ENCODE measurements at regions not wholly inside any gene's neighbourhood (a gene's known extent, or its start where the extent isn't known, plus 50 kb on each side); places are given as distances from the start of the nearest gene placed in this dataset.

- no peak for DNase-seq (ENCODE audit: extremely low spot score in 2 of 2)
- Histone ChIP-seq H3K27ac (no peak overlapping the region), H3K27me3 (no peaks in the 10 kb centered on the region), H3K36me3 (no peaks in the 10 kb centered on the region), H3K4me1 (no peaks in the 10 kb centered on the region), H3K9me3 (no peaks in the 10 kb centered on the region), H3K4me3 (no peak overlapping the region)
- intact Hi-C loops (cut with DNase I) = no loop called here
- TF ChIP-seq POLR2A (IDR thresholded peaks at IDR 0.05) (no peak), CTCF (IDR thresholded peaks at IDR 0.05) (no peak), POLR2AphosphoS5 (IDR thresholded peaks at IDR 0.05; ENCODE audit: insufficient read depth in 1 of 2, low read depth in 1 of 2) (no peak)
These were observed 421.8 kb upstream of the PLXNA2 start for GRCh38 chr1:208665936-208666335.

GRCh38 chr1:208668991-208669390 is 424.8 kb upstream of the PLXNA2 start:
- no peak overlapping the region for H3K4me3 ChIP-seq
- H3K27ac ChIP-seq = no peak overlapping the region
- H3K4me1 ChIP-seq = no peaks in the 10 kb centered on the region
- DNase-seq (ENCODE audit: extremely low spot score in 2 of 2) = no peak
- no peaks in the 10 kb centered on the region for H3K27me3 ChIP-seq
- H3K9me3 ChIP-seq = no peaks in the 10 kb centered on the region
- intact Hi-C loops (cut with DNase I) = no loop called here
- no peaks in the 10 kb centered on the region for H3K36me3 ChIP-seq
- TF ChIP-seq CTCF (IDR thresholded peaks at IDR 0.05) (no peak), POLR2AphosphoS5 (IDR thresholded peaks at IDR 0.05; ENCODE audit: insufficient read depth in 1 of 2, low read depth in 1 of 2) (no peak)

- Histone ChIP-seq H3K36me3 (no peaks in the 10 kb centered on the region), H3K27me3 (no peaks in the 10 kb centered on the region), H3K4me3 (no peak overlapping the region), H3K27ac (no peak overlapping the region), H3K9me3 (no peaks in the 10 kb centered on the region), H3K4me1 (no peaks in the 10 kb centered on the region)
- DNase-seq (ENCODE audit: extremely low spot score in 2 of 2) = no peak
- TF ChIP-seq POLR2AphosphoS5 (IDR thresholded peaks at IDR 0.05; ENCODE audit: insufficient read depth in 1 of 2, low read depth in 1 of 2) (no peak), CTCF (IDR thresholded peaks at IDR 0.05) (no peak), POLR2A (IDR thresholded peaks at IDR 0.05) (no peak)
- intact Hi-C loops (cut with DNase I) = no loop called here
These were observed 426.6 kb upstream of the PLXNA2 start for GRCh38 chr1:208670778-208671177.

GRCh38 chr1:208681878-208682663 is 437.9 kb upstream of the PLXNA2 start:
- H3K4me1 ChIP-seq = no peaks in the 10 kb centered on the region
- no peak overlapping the region for H3K4me3 ChIP-seq
- no peaks in the 10 kb centered on the region for H3K9me3 ChIP-seq
- H3K27me3 ChIP-seq = no peaks in the 10 kb centered on the region
- intact Hi-C loops (cut with DNase I) = no loop called here
- TF ChIP-seq CTCF (IDR thresholded peaks at IDR 0.05) (no peak), POLR2AphosphoS5 (IDR thresholded peaks at IDR 0.05; ENCODE audit: insufficient read depth in 1 of 2, low read depth in 1 of 2) (no peak), POLR2A (IDR thresholded peaks at IDR 0.05) (no peak)
- H3K36me3 ChIP-seq = no peaks in the 10 kb centered on the region
- H3K27ac ChIP-seq = no peak overlapping the region
- no peak for DNase-seq (ENCODE audit: extremely low spot score in 2 of 2)

GRCh38 chr1:208682664-208683013 is 438.5 kb upstream of the PLXNA2 start:
- intact Hi-C loops (cut with DNase I) = no loop called here
- Histone ChIP-seq H3K27me3 (no peaks in the 10 kb centered on the region), H3K4me1 (no peaks in the 10 kb centered on the region), H3K27ac (no peak overlapping the region), H3K4me3 (no peak overlapping the region), H3K36me3 (no peaks in the 10 kb centered on the region), H3K9me3 (no peaks in the 10 kb centered on the region)
- no peak for DNase-seq (ENCODE audit: extremely low spot score in 2 of 2)
- TF ChIP-seq POLR2A (IDR thresholded peaks at IDR 0.05) = no peak
- no peak for TF ChIP-seq CTCF (IDR thresholded peaks at IDR 0.05)
- TF ChIP-seq POLR2AphosphoS5 (IDR thresholded peaks at IDR 0.05; ENCODE audit: insufficient read depth in 1 of 2, low read depth in 1 of 2) = no peak
